Activated CD4-positive, alpha-beta T cell treated with anti-CD3 and anti-CD28 coated beads, Interleukin-2, amount 50 U/mL, for 4 hours (primary cell): ENCODE measurements at regions not wholly inside any gene's neighbourhood (a gene's known extent, or its start where the extent isn't known, plus 50 kb on each side); places are given as distances from the start of the nearest gene placed in this dataset.
"Not testable (repeated sequence)": the region's sequence is repeated elsewhere in the genome, so short reads cannot be mapped to it uniquely, and the experiment has no call there.

Source experiments
- DNase-seq, 2 experiments: peaks; one replicate each; pipeline ENCODE4 v3.0.0-alpha.2; 2020

GRCh38 chr2:64252251-64252978 lies 108.2 kb upstream of the PELI1 start:
- not testable (repeated sequence) for DNase-seq

- not testable (repeated sequence) for DNase-seq
These were observed 109.2 kb upstream of the PELI1 start for GRCh38 chr2:64253421-64253820.

GRCh38 chr2:64258566-64258965 lies 114.3 kb upstream of the PELI1 start:
- no peak for DNase-seq

GRCh38 chr2:64259312-64259711 lies 115.1 kb upstream of the PELI1 start:
- DNase-seq: no peak

GRCh38 chr2:64260093-64260803 lies 116.0 kb upstream of the PELI1 start:
- no peak for DNase-seq

GRCh38 chr2:64260817-64261216 lies 116.6 kb upstream of the PELI1 start:
- DNase-seq: no peak

- DNase-seq: no peak
These were observed 117.9 kb upstream of the PELI1 start for GRCh38 chr2:64262071-64262470.

GRCh38 chr2:64262816-64263215 lies 118.6 kb upstream of the PELI1 start:
- no peak for DNase-seq

GRCh38 chr2:64263315-64263714 lies 119.1 kb upstream of the PELI1 start:
- DNase-seq: no peak

- DNase-seq: no peak
These were observed 123.5 kb upstream of the PELI1 start for GRCh38 chr2:64267699-64268098.

GRCh38 chr2:64268330-64269048 lies 124.3 kb upstream of the PELI1 start:
- no peak for DNase-seq

- DNase-seq: no peak
These were observed 129.5 kb upstream of the PELI1 start for GRCh38 chr2:64273524-64274398.

- no peak for DNase-seq
These were observed 130.4 kb upstream of the PELI1 start for GRCh38 chr2:64274399-64275173.

- DNase-seq: no peak
These were observed 130.9 kb upstream of the PELI1 start for GRCh38 chr2:64275174-64275466.

GRCh38 chr2:64276417-64277095 lies 132.3 kb upstream of the PELI1 start:
- DNase-seq: no peak

GRCh38 chr2:64277101-64277849 lies 133.1 kb upstream of the PELI1 start:
- DNase-seq: no peak

GRCh38 chr2:64280812-64281211 lies 136.6 kb upstream of the PELI1 start:
- DNase-seq: not testable (repeated sequence)

GRCh38 chr2:64283006-64283570 lies 138.9 kb upstream of the PELI1 start:
- DNase-seq: no peak

- no peak for DNase-seq
These were observed 139.6 kb upstream of the PELI1 start for GRCh38 chr2:64283641-64284361.

- no peak for DNase-seq
These were observed 140.5 kb upstream of the PELI1 start for GRCh38 chr2:64284751-64285150.
